ENCODE measurements at regions not wholly inside any gene's neighbourhood (a gene's known extent, or its start where the extent isn't known, plus 50 kb on each side); places are given as distances from the start of the nearest gene placed in this dataset.

- DNase-seq, result no peak
- Histone ChIP-seq H3K9me3 (no peaks in the 10 kb centered on the region), H3K36me3 (ENCODE audit: control insufficient read depth, insufficient read depth, low read length) (no peaks in the 10 kb centered on the region), H3K27me3 (replicated peaks; ENCODE audit: control insufficient read depth, insufficient read depth, low read length) (no peaks in the 10 kb centered on the region), H3K4me3 (ENCODE audit: low read depth, low read length) (no peak overlapping the region), H3K4me1 (no peaks in the 10 kb centered on the region)
- no peak overlapping the region for H3K27ac Mint-ChIP-seq (ENCODE audit: unreplicated experiment)
- intact Hi-C loops (cut with micrococcal nuclease; ENCODE audit: unreplicated experiment), result no loop called here
- H3K4me1 Mint-ChIP-seq (ENCODE audit: low read depth, unreplicated experiment), result no peaks in the 10 kb centered on the region
- H3K27me3 Mint-ChIP-seq (ENCODE audit: insufficient read depth, unreplicated experiment), result peaks cover 6% of the 10 kb centered on the region
- no peak overlapping the region for H3K4me3 Mint-ChIP-seq (ENCODE audit: unreplicated experiment)
- ChIA-PET POLR2A (no interaction called here), CTCF (no interaction called here)
- TF ChIP-seq CTCF (IDR thresholded peaks at IDR 0.05; ENCODE audit: insufficient read depth in 1 of 2, low read depth in 1 of 2, low read length in 1 of 2, severe bottlenecking in 1 of 2, unreplicated experiment in 1 of 2), result no peak
- no peaks in the 10 kb centered on the region for H3K9me3 Mint-ChIP-seq (ENCODE audit: unreplicated experiment)
- no TSS peak for BruUV-seq (replicated peaks)
- no peaks in the 10 kb centered on the region for H3K36me3 Mint-ChIP-seq (ENCODE audit: insufficient read depth, unreplicated experiment)
These were observed 1981.9 kb upstream of the TENM3 start for GRCh38 chr4:180261346-180261745.

- H3K27me3 ChIP-seq (replicated peaks; ENCODE audit: control insufficient read depth, insufficient read depth, low read length), result no peaks in the 10 kb centered on the region
- no peak overlapping the region for H3K27ac Mint-ChIP-seq (ENCODE audit: unreplicated experiment)
- peaks cover 10% of the 10 kb centered on the region for H3K27me3 Mint-ChIP-seq (ENCODE audit: insufficient read depth, unreplicated experiment)
- no peak for TF ChIP-seq CTCF (IDR thresholded peaks at IDR 0.05; ENCODE audit: insufficient read depth in 1 of 2, low read depth in 1 of 2, low read length in 1 of 2, severe bottlenecking in 1 of 2, unreplicated experiment in 1 of 2)
- H3K36me3 Mint-ChIP-seq (ENCODE audit: insufficient read depth, unreplicated experiment), result no peaks in the 10 kb centered on the region
- no peaks in the 10 kb centered on the region for H3K9me3 Mint-ChIP-seq (ENCODE audit: unreplicated experiment)
- POLR2A ChIA-PET, result no interaction called here
- H3K4me3 ChIP-seq (ENCODE audit: low read depth, low read length), result no peak overlapping the region
- H3K4me3 Mint-ChIP-seq (ENCODE audit: unreplicated experiment), result no peak overlapping the region
- H3K4me1 ChIP-seq, result no peaks in the 10 kb centered on the region
- no TSS peak for BruUV-seq (replicated peaks)
- intact Hi-C loops (cut with micrococcal nuclease; ENCODE audit: unreplicated experiment), result no loop called here
- H3K9me3 ChIP-seq, result no peaks in the 10 kb centered on the region
- DNase-seq, result no peak
- H3K36me3 ChIP-seq (ENCODE audit: control insufficient read depth, insufficient read depth, low read length), result no peaks in the 10 kb centered on the region
- CTCF ChIA-PET, result no interaction called here
- no peaks in the 10 kb centered on the region for H3K4me1 Mint-ChIP-seq (ENCODE audit: low read depth, unreplicated experiment)
These were observed 1963.1 kb upstream of the TENM3 start for GRCh38 chr4:180280076-180280475.

- peaks cover 7% of the 10 kb centered on the region for H3K27me3 Mint-ChIP-seq (ENCODE audit: insufficient read depth, unreplicated experiment)
- intact Hi-C loops (cut with micrococcal nuclease; ENCODE audit: unreplicated experiment), result no loop called here
- H3K4me1 ChIP-seq, result no peaks in the 10 kb centered on the region
- H3K4me3 Mint-ChIP-seq (ENCODE audit: unreplicated experiment), result no peak overlapping the region
- no TSS peak for BruUV-seq (replicated peaks)
- no peaks in the 10 kb centered on the region for H3K27me3 ChIP-seq (replicated peaks; ENCODE audit: control insufficient read depth, insufficient read depth, low read length)
- no peak for TF ChIP-seq CTCF (IDR thresholded peaks at IDR 0.05; ENCODE audit: insufficient read depth in 1 of 2, low read depth in 1 of 2, low read length in 1 of 2, severe bottlenecking in 1 of 2, unreplicated experiment in 1 of 2)
- no peaks in the 10 kb centered on the region for H3K9me3 Mint-ChIP-seq (ENCODE audit: unreplicated experiment)
- no peak overlapping the region for H3K4me3 ChIP-seq (ENCODE audit: low read depth, low read length)
- ChIA-PET POLR2A (no interaction called here), CTCF (no interaction called here)
- DNase-seq, result no peak
- H3K36me3 ChIP-seq (ENCODE audit: control insufficient read depth, insufficient read depth, low read length), result no peaks in the 10 kb centered on the region
- H3K9me3 ChIP-seq, result no peaks in the 10 kb centered on the region
- H3K27ac Mint-ChIP-seq (ENCODE audit: unreplicated experiment), result no peak overlapping the region
- no peaks in the 10 kb centered on the region for H3K4me1 Mint-ChIP-seq (ENCODE audit: low read depth, unreplicated experiment)
- no peaks in the 10 kb centered on the region for H3K36me3 Mint-ChIP-seq (ENCODE audit: insufficient read depth, unreplicated experiment)
These were observed 1962.4 kb upstream of the TENM3 start for GRCh38 chr4:180280726-180281297.

Measured in Caco-2 (cell line).